Heart right ventricle (tissue), 16 donors: ENCODE measurements at regions not wholly inside any gene's neighbourhood (a gene's known extent, or its start where the extent isn't known, plus 50 kb on each side); places are given as distances from the start of the nearest gene placed in this dataset.

Experiments used
- ATAC-seq, 8 donors: fragments of 200-7000 bp; cut with Tn5 transposase; one replicate each; pipeline ENCODE4 v1.9.1; 2020; ENCODE audit warnings: mild to moderate bottlenecking in 8 of 8, moderate library complexity in 8 of 8, moderate number of reproducible peaks in 1 of 8
- DNase-seq, 2 donors: peaks; one replicate each; pipeline ENCODE4 v3.0.0-alpha.2; 2020
- H3K27ac ChIP-seq, 10 donors: fragments of 200-600 bp; sonication (generic) in 2 of 10; one replicate each; pipeline versions ENCODE4 v1.5.0 to v1.8.0; 2020 to 2022; ENCODE audit warnings: mild to moderate bottlenecking in 3 of 10
- H3K27me3 ChIP-seq, 7 donors: fragments of 200-600 bp; one replicate each; pipeline ENCODE4 v1.8.0; 2021 to 2022; ENCODE audit warnings: mild to moderate bottlenecking in 2 of 7
- H3K36me3 ChIP-seq, 9 donors: fragments of 200-600 bp; sonication (generic) in 1 of 9; one replicate each; pipeline versions ENCODE4 v1.5.0 to v1.8.0; 2020 to 2022; ENCODE audit warnings: mild to moderate bottlenecking in 2 of 9
- H3K4me1 ChIP-seq, 9 donors: fragments of 200-600 bp; sonication (generic) in 1 of 9; one replicate each; pipeline versions ENCODE4 v1.5.0 to v1.8.0; 2020 to 2022; ENCODE audit warnings: mild to moderate bottlenecking in 4 of 9
- H3K4me3 ChIP-seq, 10 donors: fragments of 200-600 bp; sonication (generic) in 2 of 10; one replicate each; pipeline versions ENCODE4 v1.5.0 to v1.8.0; 2020 to 2022; ENCODE audit warnings: mild to moderate bottlenecking in 7 of 10, moderate library complexity in 2 of 10
- H3K9me3 ChIP-seq, 11 donors: fragments of 200-600 bp in 10 of 11; sonication (generic) in 2 of 11; one replicate each; pipeline versions ENCODE4 v1.5.0 to v1.8.0; 2013 to 2022; ENCODE audit warnings: mild to moderate bottlenecking in 2 of 11, control low read depth in 1 of 11, moderate library complexity in 1 of 11
- WGBS, 2 donors: extraction: QIAGEN DNeasy Blood & Tissue Kit; methylation state at CpG; one replicate each; pipeline ENCODE4 v1.1.7; 2013; ENCODE audit warnings: inconsistent platforms in 1 of 2; 5-methylcytosine and 5-hydroxymethylcytosine counted together
- intact Hi-C, 10 donors: fragments of 100-400 bp; cut with DNase I; formaldehyde crosslinking; loops; one replicate each; pipeline versions ENCODE4 v1.11.1 to v1.14.2; 2022
- TF ChIP-seq, protein P1 (sequence below), 9 donors: fragments of 200-600 bp; sonication (generic) in 2 of 9; IDR thresholded peaks; one replicate each; pipeline versions ENCODE4 v1.5.0 to v1.8.0; 2021 to 2022; ENCODE audit warnings: antibody characterized with exemption in 9 of 9, mild to moderate bottlenecking in 5 of 9, moderate library complexity in 1 of 9
- donor health status: Arrhythmogenic right ventricular cardiomyopathy.
- donor health status: ischemic (EF 13 %, LVEDD 7.1; RV severe dilation, severe dysfunction).
- donor health status: healthy with polysubstance abuse.
- donor health status: DM: no; HTN: yes; CAD: no.
- donor health status: DM: no; HTN: no; CAD: no.
- donor health status: ischemic (EF 25% LVEDD 6.9; RV normal size, moderate dysfunction).
- donor health status: ischemic (EF 25% LVEDD 5.7; RV mildly dilated, moderate dysfunction).
- donor health status: healthy.
- donor health status: DM: yes; HTN: yes; CAD: no.
- donor health status: Ischemic cardiomyopathy.
- donor health status: ischemic (EF 35%, LVEDD 5.7; RV mildly dilated, moderate dysfunction).
- donor health status: nonischemic (EF 11% LVEDD 7.7; RV severe dilation, severe dysfunction).
- donor health status: DM: yes; HTN: yes; CAD: no.
- donor health status: PGD.
- donor health status: ischemic (EF 29% LVEDD 5.4; RV normal size, mild dysfunction).
- donor health status: nonischemic (EF 23%, LVEDD 6.1; RV moderate dilation, normal function).

DNA sequence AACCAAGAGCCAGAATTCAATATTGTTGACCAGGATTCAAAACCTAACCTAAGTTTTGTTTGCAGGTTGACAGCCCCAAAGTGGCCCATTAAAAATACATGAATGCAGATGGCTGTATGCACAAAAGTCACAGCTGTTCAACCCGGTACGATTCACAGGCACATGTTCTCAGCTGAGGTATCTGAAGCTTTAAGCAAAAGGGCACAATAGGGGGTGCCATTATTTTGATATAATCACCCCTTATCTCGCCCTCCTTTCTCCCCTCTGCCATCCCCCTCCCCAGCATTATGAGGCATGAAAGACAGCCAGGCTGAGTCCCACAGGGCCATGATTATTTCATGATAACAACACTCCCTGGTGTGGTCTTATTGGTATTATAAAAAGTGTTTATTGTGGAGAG, 264.9 kb downstream of the EBLN2 start:
- TF ChIP-seq, protein P1, sequence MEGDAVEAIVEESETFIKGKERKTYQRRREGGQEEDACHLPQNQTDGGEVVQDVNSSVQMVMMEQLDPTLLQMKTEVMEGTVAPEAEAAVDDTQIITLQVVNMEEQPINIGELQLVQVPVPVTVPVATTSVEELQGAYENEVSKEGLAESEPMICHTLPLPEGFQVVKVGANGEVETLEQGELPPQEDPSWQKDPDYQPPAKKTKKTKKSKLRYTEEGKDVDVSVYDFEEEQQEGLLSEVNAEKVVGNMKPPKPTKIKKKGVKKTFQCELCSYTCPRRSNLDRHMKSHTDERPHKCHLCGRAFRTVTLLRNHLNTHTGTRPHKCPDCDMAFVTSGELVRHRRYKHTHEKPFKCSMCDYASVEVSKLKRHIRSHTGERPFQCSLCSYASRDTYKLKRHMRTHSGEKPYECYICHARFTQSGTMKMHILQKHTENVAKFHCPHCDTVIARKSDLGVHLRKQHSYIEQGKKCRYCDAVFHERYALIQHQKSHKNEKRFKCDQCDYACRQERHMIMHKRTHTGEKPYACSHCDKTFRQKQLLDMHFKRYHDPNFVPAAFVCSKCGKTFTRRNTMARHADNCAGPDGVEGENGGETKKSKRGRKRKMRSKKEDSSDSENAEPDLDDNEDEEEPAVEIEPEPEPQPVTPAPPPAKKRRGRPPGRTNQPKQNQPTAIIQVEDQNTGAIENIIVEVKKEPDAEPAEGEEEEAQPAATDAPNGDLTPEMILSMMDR (IDR thresholded peaks at IDR 0.05), result no peak
- H3K4me3 ChIP-seq, result no peak overlapping the region
- WGBS, 2 donors, result 57 to 69% methylated on average over 3 of the region's 3 CpGs
- no peaks in the 10 kb centered on the region for H3K4me1 ChIP-seq
- no peaks in the 10 kb centered on the region for H3K36me3 ChIP-seq
- intact Hi-C loops, result no loop called here
- ATAC-seq, result no peak
- H3K27me3 ChIP-seq, result no peaks in the 10 kb centered on the region
- no peak for DNase-seq
- H3K9me3 ChIP-seq, result peaks cover 0 to 9% (median 0%) of the 10 kb centered on the region in 11 donors
- no peak overlapping the region for H3K27ac ChIP-seq

DNA sequence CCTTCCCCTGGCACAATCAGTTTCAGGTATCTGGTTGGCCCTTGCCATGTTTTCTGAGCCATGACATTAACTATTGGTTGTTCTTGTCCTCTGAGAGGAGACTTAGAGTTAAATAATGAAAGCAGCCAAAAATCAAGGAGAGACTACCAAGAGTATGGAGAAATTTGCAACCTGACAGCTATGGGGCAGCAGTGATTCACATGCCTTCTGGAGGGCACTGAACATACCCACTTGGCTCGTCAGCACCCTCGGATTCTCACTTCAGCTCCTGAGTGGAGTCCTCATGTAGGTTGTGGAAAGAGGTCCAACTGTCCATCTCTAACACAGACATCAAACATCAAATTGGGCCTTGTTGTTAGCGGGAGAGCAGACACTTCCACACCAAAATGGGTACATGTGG, 265.6 kb downstream of the EBLN2 start:
- TF ChIP-seq, protein P1 (IDR thresholded peaks at IDR 0.05), result peak in 3 of 9 donors; percentile 19 to 26 (median 24)
- Histone ChIP-seq H3K4me1 (no peaks in the 10 kb centered on the region), H3K36me3 (no peaks in the 10 kb centered on the region), H3K27me3 (no peaks in the 10 kb centered on the region), H3K4me3 (no peak overlapping the region), H3K9me3 (peaks cover 0 to 9% (median 0%) of the 10 kb centered on the region in 11 donors), H3K27ac (no peak overlapping the region)
- ATAC-seq (peak in 1 of 8 donors; percentile 42), DNase-seq (no peak)
- 61 to 72% methylated on average over 3 of the region's 3 CpGs for WGBS, 2 donors
- intact Hi-C loops, result no loop called here
